ENCODE measurements at regions not wholly inside any gene's neighbourhood (a gene's known extent, or its start where the extent isn't known, plus 50 kb on each side); places are given as distances from the start of the nearest gene placed in this dataset.

DNA sequence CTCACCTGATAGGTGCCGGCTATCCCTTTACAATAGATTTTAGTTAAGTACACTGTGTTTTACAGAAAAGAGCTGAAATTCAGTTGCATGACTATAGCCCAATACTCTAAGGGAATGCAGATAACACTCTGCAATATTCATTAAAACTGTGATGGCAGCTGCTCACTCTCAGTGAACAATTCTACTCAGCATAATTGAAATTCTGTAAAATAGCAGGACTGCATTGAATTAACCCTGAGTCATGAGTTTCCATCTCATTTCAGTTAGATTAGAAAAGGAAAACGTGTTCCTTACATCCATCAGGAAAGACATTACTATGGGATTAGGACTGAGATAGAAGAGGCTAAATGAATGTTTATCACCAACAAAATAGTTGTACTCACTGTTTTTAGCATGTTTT lies 613.3 kb upstream of the JAG1 start (continued):
- no peak for TF ChIP-seq IRF4 (IDR thresholded peaks at IDR 0.05; ENCODE audit: low read depth, low read length)
- no peak for TF ChIP-seq EGR1 (IDR thresholded peaks at IDR 0.05; ENCODE audit: borderline replicate concordance in 1 of 2, low read depth in 2 of 2, low read length in 2 of 2)
- no peak for TF ChIP-seq CREM (IDR thresholded peaks at IDR 0.05; ENCODE audit: low read depth)
- TF ChIP-seq, protein P1, sequence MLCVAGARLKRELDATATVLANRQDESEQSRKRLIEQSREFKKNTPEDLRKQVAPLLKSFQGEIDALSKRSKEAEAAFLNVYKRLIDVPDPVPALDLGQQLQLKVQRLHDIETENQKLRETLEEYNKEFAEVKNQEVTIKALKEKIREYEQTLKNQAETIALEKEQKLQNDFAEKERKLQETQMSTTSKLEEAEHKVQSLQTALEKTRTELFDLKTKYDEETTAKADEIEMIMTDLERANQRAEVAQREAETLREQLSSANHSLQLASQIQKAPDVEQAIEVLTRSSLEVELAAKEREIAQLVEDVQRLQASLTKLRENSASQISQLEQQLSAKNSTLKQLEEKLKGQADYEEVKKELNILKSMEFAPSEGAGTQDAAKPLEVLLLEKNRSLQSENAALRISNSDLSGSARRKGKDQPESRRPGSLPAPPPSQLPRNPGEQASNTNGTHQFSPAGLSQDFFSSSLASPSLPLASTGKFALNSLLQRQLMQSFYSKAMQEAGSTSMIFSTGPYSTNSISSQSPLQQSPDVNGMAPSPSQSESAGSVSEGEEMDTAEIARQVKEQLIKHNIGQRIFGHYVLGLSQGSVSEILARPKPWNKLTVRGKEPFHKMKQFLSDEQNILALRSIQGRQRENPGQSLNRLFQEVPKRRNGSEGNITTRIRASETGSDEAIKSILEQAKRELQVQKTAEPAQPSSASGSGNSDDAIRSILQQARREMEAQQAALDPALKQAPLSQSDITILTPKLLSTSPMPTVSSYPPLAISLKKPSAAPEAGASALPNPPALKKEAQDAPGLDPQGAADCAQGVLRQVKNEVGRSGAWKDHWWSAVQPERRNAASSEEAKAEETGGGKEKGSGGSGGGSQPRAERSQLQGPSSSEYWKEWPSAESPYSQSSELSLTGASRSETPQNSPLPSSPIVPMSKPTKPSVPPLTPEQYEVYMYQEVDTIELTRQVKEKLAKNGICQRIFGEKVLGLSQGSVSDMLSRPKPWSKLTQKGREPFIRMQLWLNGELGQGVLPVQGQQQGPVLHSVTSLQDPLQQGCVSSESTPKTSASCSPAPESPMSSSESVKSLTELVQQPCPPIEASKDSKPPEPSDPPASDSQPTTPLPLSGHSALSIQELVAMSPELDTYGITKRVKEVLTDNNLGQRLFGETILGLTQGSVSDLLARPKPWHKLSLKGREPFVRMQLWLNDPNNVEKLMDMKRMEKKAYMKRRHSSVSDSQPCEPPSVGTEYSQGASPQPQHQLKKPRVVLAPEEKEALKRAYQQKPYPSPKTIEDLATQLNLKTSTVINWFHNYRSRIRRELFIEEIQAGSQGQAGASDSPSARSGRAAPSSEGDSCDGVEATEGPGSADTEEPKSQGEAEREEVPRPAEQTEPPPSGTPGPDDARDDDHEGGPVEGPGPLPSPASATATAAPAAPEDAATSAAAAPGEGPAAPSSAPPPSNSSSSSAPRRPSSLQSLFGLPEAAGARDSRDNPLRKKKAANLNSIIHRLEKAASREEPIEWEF (IDR thresholded peaks at IDR 0.05; ENCODE audit: insufficient replicate concordance, low read depth, low read length) = no peak

- RAD21 ChIA-PET (ENCODE audit: unreplicated experiment) = no interaction called here
- Histone ChIP-seq H2AFZ (ENCODE audit: control insufficient read depth, low read depth, low read length) (no peak overlapping the region), H3K36me3 (ENCODE audit: control insufficient read depth in 2 of 2, insufficient read depth in 2 of 2, low read length in 1 of 2) (no peaks in the 10 kb centered on the region)
These were observed 621.5 kb upstream of the BTBD3 start for GRCh38 chr20:11296221-11296620.

More at GRCh38 chr20:11296221-11296620, 621.5 kb upstream of the BTBD3 start:
- H3K27me3 ChIP-seq (replicated peaks in 1 of 2; ENCODE audit: control insufficient read depth in 2 of 2, insufficient read depth in 2 of 2, low read length in 1 of 2) = no peaks in the 10 kb centered on the region
- ChIA-PET CTCF (interaction anchor here (1.0 kb wide), 1 partner anchor 41 kb away, joined by 3 read pairs; no protein-coding TSS in a partner anchor), SMC1A (ENCODE audit: uncharacterized antibody, unreplicated experiment) (interaction anchor here (0.7 to 1.5 kb wide), 2 partner anchors 31 to 562 kb away, joined by 3 to 4 read pairs; no protein-coding TSS in a partner anchor), POLR2A (no interaction called here)
- H3K4me2 ChIP-seq (ENCODE audit: control insufficient read depth, insufficient read depth) = no peak overlapping the region
- BruUV-seq (replicated peaks) = no TSS peak
- intact Hi-C loops (cut with micrococcal nuclease; ENCODE audit: unreplicated experiment) (no loop called here), in situ Hi-C loops (cut with MboI) (no loop called here)
- no peak overlapping the region for H3K9ac ChIP-seq (ENCODE audit: control insufficient read depth, insufficient read depth, low read length)
- no peak overlapping the region for H3K27ac ChIP-seq (ENCODE audit: control insufficient read depth, insufficient read depth)
- DNase-seq (ENCODE audit: low read depth, low spot score) = no peak
- ATAC-seq = no peak
- WGBS (ENCODE audit: insufficient coverage, insufficient replicate concordance, low lambda C conversion rate, missing lambda C conversion rate) = 36% methylated on average over 1 of the region's 1 CpG
- H4K20me1 ChIP-seq (ENCODE audit: control insufficient read depth, insufficient read depth) = no peaks in the 10 kb centered on the region
- H3K9me3 ChIP-seq (replicated peaks; ENCODE audit: control insufficient read depth, insufficient read depth, low read length) = no peaks in the 10 kb centered on the region
- FAIRE-seq = no peak
- no peak for TF ChIP-seq STAT3 (IDR thresholded peaks at IDR 0.05; ENCODE audit: low read depth, low read length)
- no peak for TF ChIP-seq TCF3 (IDR thresholded peaks at IDR 0.05; ENCODE audit: borderline replicate concordance, insufficient read depth, low read depth, low read length)
- no peak for TF ChIP-seq MEF2A (IDR thresholded peaks at IDR 0.05; ENCODE audit: insufficient read depth, low read depth, low read length)
- TF ChIP-seq CBX3 (IDR thresholded peaks at IDR 0.05; ENCODE audit: borderline replicate concordance, low read depth) = no peak
- TF ChIP-seq, protein P1 (IDR thresholded peaks at IDR 0.05; ENCODE audit: insufficient replicate concordance, low read depth, low read length) = no peak
- TF ChIP-seq ETV6 (conservative IDR thresholded peaks at IDR 0.05 in 1 of 2, IDR thresholded peaks at IDR 0.05 in 1 of 2; ENCODE audit: borderline replicate concordance in 1 of 2, low read depth in 1 of 2) = no peak
- TF ChIP-seq ZNF274 (IDR thresholded peaks at IDR 0.05; ENCODE audit: insufficient read depth, insufficient read length) = no peak
- no peak for TF ChIP-seq SIN3A (IDR thresholded peaks at IDR 0.05; ENCODE audit: low read depth, low read length)
- TF ChIP-seq HCFC1 (IDR thresholded peaks at IDR 0.05; ENCODE audit: low read length) = no peak
- no peak for TF ChIP-seq CREB1 (IDR thresholded peaks at IDR 0.05; ENCODE audit: low read depth)
- no peak overlapping the region for H3K4me3 ChIP-seq
- no peaks in the 10 kb centered on the region for H3K4me1 ChIP-seq (ENCODE audit: control insufficient read depth, insufficient read depth, low read length)
- no peaks in the 10 kb centered on the region for H3K79me2 ChIP-seq (ENCODE audit: control insufficient read depth, insufficient read depth, low read length)

All from GM12878 (cell line).